ENCODE measurements at regions not wholly inside any gene's neighbourhood (a gene's known extent, or its start where the extent isn't known, plus 50 kb on each side); places are given as distances from the start of the nearest gene placed in this dataset.

DNA sequence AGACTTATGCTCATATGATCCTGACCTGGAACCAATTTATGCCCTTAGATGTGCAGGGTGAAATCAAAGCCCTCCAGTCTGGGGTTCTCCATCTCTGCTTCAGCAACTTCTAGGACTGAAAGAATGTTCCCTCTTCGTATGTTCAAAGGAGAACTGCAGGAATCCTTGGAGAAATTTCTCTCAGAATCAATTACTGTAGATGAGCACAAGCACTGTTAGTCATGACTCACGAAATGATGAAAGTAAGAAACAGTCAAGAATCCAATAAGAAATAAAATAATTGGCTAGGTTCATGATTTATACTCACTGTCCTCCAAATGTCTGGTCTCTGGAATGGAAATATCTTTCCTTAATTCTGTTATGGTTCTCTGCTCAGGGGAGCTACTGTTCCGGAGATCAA lies 348.2 kb downstream of the PDGFC start:
- TF ChIP-seq, protein P1, sequence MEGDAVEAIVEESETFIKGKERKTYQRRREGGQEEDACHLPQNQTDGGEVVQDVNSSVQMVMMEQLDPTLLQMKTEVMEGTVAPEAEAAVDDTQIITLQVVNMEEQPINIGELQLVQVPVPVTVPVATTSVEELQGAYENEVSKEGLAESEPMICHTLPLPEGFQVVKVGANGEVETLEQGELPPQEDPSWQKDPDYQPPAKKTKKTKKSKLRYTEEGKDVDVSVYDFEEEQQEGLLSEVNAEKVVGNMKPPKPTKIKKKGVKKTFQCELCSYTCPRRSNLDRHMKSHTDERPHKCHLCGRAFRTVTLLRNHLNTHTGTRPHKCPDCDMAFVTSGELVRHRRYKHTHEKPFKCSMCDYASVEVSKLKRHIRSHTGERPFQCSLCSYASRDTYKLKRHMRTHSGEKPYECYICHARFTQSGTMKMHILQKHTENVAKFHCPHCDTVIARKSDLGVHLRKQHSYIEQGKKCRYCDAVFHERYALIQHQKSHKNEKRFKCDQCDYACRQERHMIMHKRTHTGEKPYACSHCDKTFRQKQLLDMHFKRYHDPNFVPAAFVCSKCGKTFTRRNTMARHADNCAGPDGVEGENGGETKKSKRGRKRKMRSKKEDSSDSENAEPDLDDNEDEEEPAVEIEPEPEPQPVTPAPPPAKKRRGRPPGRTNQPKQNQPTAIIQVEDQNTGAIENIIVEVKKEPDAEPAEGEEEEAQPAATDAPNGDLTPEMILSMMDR (IDR thresholded peaks at IDR 0.05) = no peak
- TF ChIP-seq EP300 (IDR thresholded peaks at IDR 0.05) (no peak), POLR2A (IDR thresholded peaks at IDR 0.05; ENCODE audit: low read depth) (no peak)

Measured in esophagus muscularis mucosa (tissue), 4 donors.